ENCODE measurements at regions not wholly inside any gene's neighbourhood (a gene's known extent, or its start where the extent isn't known, plus 50 kb on each side); places are given as distances from the start of the nearest gene placed in this dataset.
"Not testable (repeated sequence)": the region's sequence is repeated elsewhere in the genome, so short reads cannot be mapped to it uniquely, and the experiment has no call there.

- TF ChIP-seq RAD21 (IDR thresholded peaks at IDR 0.05; ENCODE audit: insufficient read depth, low read depth, low read length); REST (IDR thresholded peaks at IDR 0.05; ENCODE audit: low read depth, low read length): not testable (repeated sequence)
Observed at GRCh38 chr7:138332850-138333249, 127.2 kb upstream of the TRIM24 start.
